ENCODE measurements at regions not wholly inside any gene's neighbourhood (a gene's known extent, or its start where the extent isn't known, plus 50 kb on each side); places are given as distances from the start of the nearest gene placed in this dataset.
"Not testable (repeated sequence)": the region's sequence is repeated elsewhere in the genome, so short reads cannot be mapped to it uniquely, and the experiment has no call there.

DNA sequence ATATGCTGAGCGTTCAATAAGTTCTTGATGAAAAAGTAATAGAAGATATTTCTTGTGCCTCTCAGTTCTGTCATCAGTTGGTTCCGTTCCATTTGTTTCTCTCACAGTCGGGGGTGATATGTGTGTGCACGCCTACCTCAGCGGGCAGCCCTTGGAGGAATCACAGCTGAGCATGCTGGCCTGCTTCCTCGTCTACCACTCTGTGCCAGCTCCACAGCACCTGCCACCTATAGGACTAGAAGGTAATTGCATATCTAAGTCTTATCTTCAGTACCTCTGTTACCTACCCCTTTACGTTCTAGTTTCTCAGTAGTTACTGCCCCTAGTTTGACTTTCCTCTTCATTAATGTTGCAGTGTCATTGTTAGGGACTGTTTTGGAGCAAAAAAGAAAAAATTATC, 171.7 kb upstream of the PLGLB1 start:
- TF ChIP-seq, protein P1, sequence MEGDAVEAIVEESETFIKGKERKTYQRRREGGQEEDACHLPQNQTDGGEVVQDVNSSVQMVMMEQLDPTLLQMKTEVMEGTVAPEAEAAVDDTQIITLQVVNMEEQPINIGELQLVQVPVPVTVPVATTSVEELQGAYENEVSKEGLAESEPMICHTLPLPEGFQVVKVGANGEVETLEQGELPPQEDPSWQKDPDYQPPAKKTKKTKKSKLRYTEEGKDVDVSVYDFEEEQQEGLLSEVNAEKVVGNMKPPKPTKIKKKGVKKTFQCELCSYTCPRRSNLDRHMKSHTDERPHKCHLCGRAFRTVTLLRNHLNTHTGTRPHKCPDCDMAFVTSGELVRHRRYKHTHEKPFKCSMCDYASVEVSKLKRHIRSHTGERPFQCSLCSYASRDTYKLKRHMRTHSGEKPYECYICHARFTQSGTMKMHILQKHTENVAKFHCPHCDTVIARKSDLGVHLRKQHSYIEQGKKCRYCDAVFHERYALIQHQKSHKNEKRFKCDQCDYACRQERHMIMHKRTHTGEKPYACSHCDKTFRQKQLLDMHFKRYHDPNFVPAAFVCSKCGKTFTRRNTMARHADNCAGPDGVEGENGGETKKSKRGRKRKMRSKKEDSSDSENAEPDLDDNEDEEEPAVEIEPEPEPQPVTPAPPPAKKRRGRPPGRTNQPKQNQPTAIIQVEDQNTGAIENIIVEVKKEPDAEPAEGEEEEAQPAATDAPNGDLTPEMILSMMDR (IDR thresholded peaks at IDR 0.05; ENCODE audit: low read length): not testable (repeated sequence)
- not testable (repeated sequence) for TF ChIP-seq EZH2phosphoT487 (IDR thresholded peaks at IDR 0.05; ENCODE audit: low read length)

All from MM.1S (cell line).